H1 (cell line): ENCODE measurements at regions not wholly inside any gene's neighbourhood (a gene's known extent, or its start where the extent isn't known, plus 50 kb on each side); places are given as distances from the start of the nearest gene placed in this dataset.

Experiments used
- CTCF ChIA-PET: fragments of 300-600 bp; sonication (Branson Sonifier 250); formaldehyde crosslinking; loops from one replicate; lab custom pipeline; 2021; ENCODE audit not compliant: partially characterized antibody; lab: Charles Lee
- POLR2A ChIA-PET: fragments of 300-600 bp; sonication (Branson Sonifier 250); formaldehyde crosslinking; loops from one replicate; lab custom pipeline; 2021; ENCODE audit warnings: inconsistent platforms; ENCODE audit not compliant: partially characterized antibody; lab: Charles Lee
- DNase-seq, 2 experiments: peaks; one replicate each; pipeline versions ENCODE4 v3.0.0 to v3.0.0-alpha.2; 2010 to 2022; ENCODE audit warnings: low spot score in 2 of 2, low read depth in 1 of 2, mixed read lengths in 1 of 2
- FAIRE-seq: peaks from 2 replicates; lab custom pipeline; 2011; peaks lifted over from hg19 to GRCh38; lab: Jason Lieb, UNC
- H2AFZ ChIP-seq: 2 replicates; pipeline ENCODE4 v1.8.1; 2012; ENCODE audit warnings: low read length, inconsistent platforms
- H2AK5ac ChIP-seq: 2 replicates; pipeline ENCODE4 v1.6.1; 2013; ENCODE audit warnings: low read depth, low read length
- H2BK120ac ChIP-seq: replicated peaks from 2 replicates; pipeline ENCODE3; 2013; ENCODE audit warnings: low read depth, low read length, inconsistent platforms
- H2BK12ac ChIP-seq: 2 replicates; pipeline ENCODE4 v1.6.1; 2013; ENCODE audit warnings: low read depth, low read length
- H2BK15ac ChIP-seq: 2 replicates; pipeline ENCODE4 v1.6.1; 2013; ENCODE audit warnings: low read length
- H2BK20ac ChIP-seq: 2 replicates; pipeline ENCODE4 v1.6.1; 2013; ENCODE audit warnings: low read length
- H2BK5ac ChIP-seq: 2 replicates; pipeline ENCODE4 v1.6.1; 2013; ENCODE audit warnings: low read depth, low read length
- H3K14ac ChIP-seq: 2 replicates; pipeline ENCODE4 v1.6.1; 2013; ENCODE audit warnings: inconsistent platforms; ENCODE audit not compliant: insufficient read length
- H3K18ac ChIP-seq: 2 replicates; pipeline ENCODE4 v1.6.1; 2013; ENCODE audit warnings: low read length; ENCODE audit errors: extremely low read depth
- H3K23ac ChIP-seq: 2 replicates; pipeline ENCODE4 v1.6.1; 2013; ENCODE audit warnings: inconsistent platforms; ENCODE audit not compliant: insufficient read length
- H3K23me2 ChIP-seq: 2 replicates; pipeline ENCODE4 v1.6.1; 2013; ENCODE audit warnings: low read depth, low read length
- H3K27ac ChIP-seq: 2 replicates; pipeline ENCODE4 v1.6.1; 2011; ENCODE audit warnings: low read depth, low read length, inconsistent platforms
- H3K27me3 ChIP-seq, 4 experiments: replicated peaks in 1 of 4; 1 replicate in 1 of 4; 2 replicates in 3 of 4; pipeline versions ENCODE4 v1.6.1 to v1.8.1; 2011 to 2013; ENCODE audit warnings: low read length in 3 of 4, mild to moderate bottlenecking in 3 of 4, inconsistent platforms in 2 of 4, mixed read lengths in 2 of 4, moderate library complexity in 1 of 4; ENCODE audit not compliant: control insufficient read depth in 3 of 4, insufficient read depth in 3 of 4; ENCODE audit errors: extremely low read depth in 1 of 4
- H3K36me3 ChIP-seq, 4 experiments: 2 replicates each; pipeline versions ENCODE4 v1.6.1 to v1.8.1; 2011 to 2013; ENCODE audit warnings: mild to moderate bottlenecking in 4 of 4, low read length in 3 of 4, moderate library complexity in 2 of 4, control low read depth in 1 of 4, inconsistent platforms in 1 of 4; ENCODE audit not compliant: insufficient read depth in 4 of 4, control insufficient read depth in 2 of 4
- H3K4ac ChIP-seq: replicated peaks from 2 replicates; pipeline ENCODE3; 2013; ENCODE audit warnings: low read length, low read depth, mixed read lengths, inconsistent platforms; ENCODE audit not compliant: insufficient read length
- H3K4me1 ChIP-seq, 4 experiments: replicated peaks in 1 of 4; 1 replicate in 1 of 4; 2 replicates in 3 of 4; pipeline versions ENCODE4 v1.6.1 to v1.8.1; 2011 to 2013; ENCODE audit warnings: low read length in 3 of 4, inconsistent platforms in 2 of 4, mixed read lengths in 1 of 4; ENCODE audit not compliant: insufficient read depth in 4 of 4, control insufficient read depth in 3 of 4
- H3K4me2 ChIP-seq, 2 experiments: 2 replicates each; pipeline versions ENCODE4 v1.6.1 to v1.8.1; 2011 to 2013; ENCODE audit warnings: low read depth in 2 of 2, low read length in 2 of 2, control low read depth in 1 of 2, inconsistent platforms in 1 of 2, mild to moderate bottlenecking in 1 of 2; ENCODE audit not compliant: insufficient read depth in 1 of 2
- H3K4me3 ChIP-seq, 4 experiments: fragments of 200-600, 300-600 bp in 1 of 4; sonication (generic), shearing (Covaris generic), sonication (Bioruptor Twin) in 1 of 4; 2 replicates each; pipeline versions ENCODE4 v1.5.1 to v1.8.1; 2011 to 2016; ENCODE audit warnings: low read length in 4 of 4, low read depth in 3 of 4, control low read depth in 2 of 4, inconsistent platforms in 2 of 4, mild to moderate bottlenecking in 2 of 4, mixed read lengths in 1 of 4, moderate library complexity in 1 of 4; ENCODE audit not compliant: insufficient read depth in 2 of 4; ENCODE audit errors: extremely low read depth in 1 of 4
- H3K56ac ChIP-seq: replicated peaks from 2 replicates; pipeline ENCODE3; 2013; ENCODE audit warnings: low read depth, mild to moderate bottlenecking, mixed read lengths, low read length, inconsistent platforms; ENCODE audit not compliant: insufficient read length
- H3K79me1 ChIP-seq: 2 replicates; pipeline ENCODE4 v1.6.1; 2013; ENCODE audit warnings: low read depth, low read length, control low read depth
- H3K79me2 ChIP-seq, 2 experiments: 2 replicates each; pipeline versions ENCODE4 v1.6.1 to v1.8.1; 2012 to 2013; ENCODE audit warnings: low read length in 2 of 2, mild to moderate bottlenecking in 2 of 2, inconsistent platforms in 1 of 2; ENCODE audit not compliant: insufficient read depth in 2 of 2, control insufficient read depth in 1 of 2
- H3K9ac ChIP-seq, 4 experiments: replicated peaks in 1 of 4; 1 replicate in 1 of 4; 2 replicates in 3 of 4; pipeline versions ENCODE4 v1.6.1 to v1.8.1; 2011 to 2013; ENCODE audit warnings: low read depth in 3 of 4, low read length in 3 of 4, control low read depth in 2 of 4, mild to moderate bottlenecking in 2 of 4, moderate library complexity in 2 of 4, inconsistent platforms in 1 of 4; ENCODE audit errors: extremely low read depth in 1 of 4
- H3K9me3 ChIP-seq, 2 experiments: 2 replicates each; pipeline versions ENCODE4 v1.6.1 to v1.8.1; 2012 to 2013; ENCODE audit warnings: mild to moderate bottlenecking in 2 of 2, moderate library complexity in 2 of 2, control low read depth in 1 of 2, inconsistent platforms in 1 of 2, low read depth in 1 of 2, low read length in 1 of 2, mixed read lengths in 1 of 2; ENCODE audit not compliant: insufficient read depth in 2 of 2
- H4K20me1 ChIP-seq, 2 experiments: replicated peaks in 1 of 2; 2 replicates each; pipeline versions ENCODE3 to v1.8.1; 2011 to 2013; ENCODE audit warnings: inconsistent platforms in 2 of 2, low read length in 2 of 2, mild to moderate bottlenecking in 1 of 2; ENCODE audit not compliant: insufficient read depth in 2 of 2, control insufficient read depth in 1 of 2
- H4K5ac ChIP-seq: 2 replicates; pipeline ENCODE4 v1.6.1; 2013; ENCODE audit warnings: low read length, low read depth, mixed read lengths, inconsistent platforms; ENCODE audit not compliant: insufficient read length
- H4K8ac ChIP-seq: 2 replicates; pipeline ENCODE4 v1.8.0; 2013; ENCODE audit warnings: mild to moderate bottlenecking, moderate library complexity, low read length, inconsistent platforms; ENCODE audit not compliant: insufficient read depth; ENCODE audit errors: extremely low read depth
- H4K91ac ChIP-seq: replicated peaks from 2 replicates; pipeline ENCODE3; 2013; ENCODE audit warnings: low read length, mixed read lengths, inconsistent platforms; ENCODE audit not compliant: insufficient read length
- ATF2 ChIP-seq: IDR thresholded peaks from 2 replicates; pipeline ENCODE4 v1.6.1; 2012; ENCODE audit warnings: low read length, inconsistent platforms
- CBX5 ChIP-seq: fragments of 300-800, 300-1000 bp; sonication (generic); IDR thresholded peaks from 2 replicates; pipeline ENCODE4 v1.7.1; 2016; ENCODE audit warnings: antibody characterized with exemption, low read length, low read depth
- CHD1 ChIP-seq: IDR thresholded peaks from 2 replicates; pipeline ENCODE4 v1.6.1; 2012; ENCODE audit warnings: low read depth, low read length, improper control_type of control experiment
- E2F6 ChIP-seq: IDR thresholded peaks from 2 replicates; pipeline ENCODE4 v1.6.1; 2012; ENCODE audit warnings: inconsistent platforms
- HDAC6 ChIP-seq: IDR thresholded peaks from one replicate; pipeline ENCODE4 v1.7.1; 2012; ENCODE audit warnings: low read depth, mild to moderate bottlenecking, inconsistent platforms, low read length, moderate library complexity
- KDM4A ChIP-seq: IDR thresholded peaks from one replicate; pipeline ENCODE4 v1.7.1; 2012; ENCODE audit warnings: low read depth, mild to moderate bottlenecking, moderate library complexity, low read length, inconsistent platforms; ENCODE audit not compliant: severe bottlenecking
- MAX ChIP-seq: IDR thresholded peaks from 2 replicates; pipeline ENCODE4 v1.6.1; 2012; ENCODE audit warnings: inconsistent platforms
- POLR2A ChIP-seq, 2 experiments: IDR thresholded peaks; 1 replicate in 1 of 2; 2 replicates in 1 of 2; pipeline ENCODE4 v1.6.1; 2011; ENCODE audit warnings: low read depth in 2 of 2, low read length in 2 of 2, mild to moderate bottlenecking in 2 of 2; ENCODE audit errors: control extremely low read depth in 1 of 2
- RBBP5 ChIP-seq: IDR thresholded peaks from 2 replicates; pipeline ENCODE4 v1.7.1; 2012; ENCODE audit warnings: low read depth, mild to moderate bottlenecking, inconsistent platforms, low read length, moderate library complexity, borderline replicate concordance
- SUZ12 ChIP-seq: fragments of 200-600 bp; sonication (generic); IDR thresholded peaks from 2 replicates; pipeline ENCODE4 v1.6.1; 2012; ENCODE audit warnings: mild to moderate bottlenecking, inconsistent platforms, low read length, moderate library complexity, mixed read lengths
- TBP ChIP-seq: IDR thresholded peaks from 2 replicates; pipeline ENCODE4 v1.6.1; 2011; ENCODE audit warnings: low read depth, low read length, improper control_type of control experiment
- YY1 ChIP-seq: IDR thresholded peaks from 2 replicates; pipeline ENCODE4 v1.6.1; 2011; ENCODE audit warnings: low read depth, mild to moderate bottlenecking, low read length
- WGBS, 2 experiments: shearing (Covaris generic) in 1 of 2; methylation state at CpG; one replicate each; pipeline versions ENCODE4 v1.1.6 to v1.1.7; 2013 to 2015; ENCODE audit warnings: low lambda C conversion rate in 2 of 2, mixed read lengths in 2 of 2, inconsistent platforms in 1 of 2, low coverage in 1 of 2, missing lambda C conversion rate in 1 of 2; ENCODE audit not compliant: insufficient replicate concordance in 2 of 2, insufficient coverage in 1 of 2, insufficient read length in 1 of 2; ENCODE audit errors: extremely low coverage in 1 of 2, missing lambda C conversion rate in 1 of 2; 5-methylcytosine and 5-hydroxymethylcytosine counted together

GRCh38 chr15:98127586-98127985 lies 167.1 kb downstream of the ARRDC4 start:
- Histone ChIP-seq H3K18ac (no peak overlapping the region), H3K4me3 (no peak overlapping the region), H2AFZ (peak overlapping the region; percentile 53; the same call in 1 of the 2 replicates), H3K9me3 (no peaks in the 10 kb centered on the region; a peak in 1 of 4 replicates), H3K36me3 (no peaks in the 10 kb centered on the region), H2BK12ac (no peak overlapping the region), H3K4ac (no peak overlapping the region), H3K23ac (no peak overlapping the region), H3K56ac (no peak overlapping the region), H4K91ac (no peak overlapping the region), H3K79me2 (no peaks in the 10 kb centered on the region), H3K4me2 (no peak overlapping the region; a peak in 1 of 4 replicates), H2BK120ac (no peak overlapping the region), H4K20me1 (no peaks in the 10 kb centered on the region), H3K27me3 (no peaks in the 10 kb centered on the region), H3K23me2 (no peaks in the 10 kb centered on the region; the same call in 1 of the 2 replicates), H4K8ac (no peak overlapping the region), H2AK5ac (no peak overlapping the region), H3K27ac (no peak overlapping the region), H2BK20ac (no peak overlapping the region), H2BK5ac (no peak overlapping the region), H3K9ac (no peak overlapping the region), H3K14ac (no peak overlapping the region), H2BK15ac (no peak overlapping the region), H3K4me1 (no peaks in the 10 kb centered on the region), H3K79me1 (no peaks in the 10 kb centered on the region), H4K5ac (no peak overlapping the region)
- WGBS, 2 experiments: 67% methylated on average over 5 of the region's 5 CpGs; no CpG with 5 or more reads in 1 of the 2 experiments
- DNase-seq (no peak), FAIRE-seq (no peak)
- TF ChIP-seq CBX5: no peak
- TF ChIP-seq MAX: no peak
- no peak for TF ChIP-seq HDAC6
- TF ChIP-seq POLR2A (IDR thresholded peaks at IDR 0.05; ENCODE audit: control extremely low read depth in 1 of 2, low read depth in 2 of 2, low read length in 2 of 2): no peak
- no peak for TF ChIP-seq YY1
- TF ChIP-seq SUZ12: no peak
- no peak for TF ChIP-seq ATF2
- no peak for TF ChIP-seq KDM4A
- no peak for TF ChIP-seq RBBP5
- TF ChIP-seq E2F6: no peak
- TF ChIP-seq TBP: no peak
- no peak for TF ChIP-seq CHD1
- CTCF ChIA-PET: interaction anchor here (0.9 to 1.7 kb wide), 5 partner anchors 45 to 229 kb away, joined by 3 to 6 read pairs (median 4); no protein-coding TSS in a partner anchor
- POLR2A ChIA-PET: no interaction called here
